H1 (cell line): ENCODE measurements at regions not wholly inside any gene's neighbourhood (a gene's known extent, or its start where the extent isn't known, plus 50 kb on each side); places are given as distances from the start of the nearest gene placed in this dataset.

Experiments used
- BACH1 ChIP-seq: IDR thresholded peaks from 2 replicates; pipeline ENCODE4 v1.6.1; 2012; ENCODE audit warnings: low read length, improper control_type of control experiment
- BCL11A ChIP-seq, 2 experiments: IDR thresholded peaks; one replicate each; pipeline ENCODE4 v1.6.1; 2011; ENCODE audit warnings: low read depth in 2 of 2, low read length in 2 of 2, mild to moderate bottlenecking in 2 of 2
- HDAC6 ChIP-seq: IDR thresholded peaks from one replicate; pipeline ENCODE4 v1.7.1; 2012; ENCODE audit warnings: low read depth, mild to moderate bottlenecking, inconsistent platforms, low read length, moderate library complexity
- SP4 ChIP-seq: IDR thresholded peaks from 2 replicates; pipeline ENCODE4 v1.6.1; 2012; ENCODE audit warnings: low read length, inconsistent platforms
- TF ChIP-seq, protein P1 (sequence below): fragments of 300-600 bp; sonication (generic); IDR thresholded peaks from 2 replicates; pipeline ENCODE4 v1.7.1; 2012; ENCODE audit warnings: low read length, moderate library complexity, mild to moderate bottlenecking, inconsistent platforms; ENCODE audit not compliant: insufficient replicate concordance
- TF ChIP-seq, protein P2 (sequence below), 3 experiments: IDR thresholded peaks; 1 replicate in 2 of 3; 2 replicates in 1 of 3; pipeline versions ENCODE4 v1.5.1 to v1.6.1; 2011; ENCODE audit warnings: low read length in 3 of 3, mild to moderate bottlenecking in 3 of 3, inconsistent platforms in 2 of 3, low read depth in 1 of 3, moderate library complexity in 1 of 3; ENCODE audit not compliant: insufficient read depth in 1 of 3; ENCODE audit errors: control extremely low read depth in 1 of 3
- TF ChIP-seq, protein P3 (sequence below): IDR thresholded peaks from 2 replicates; pipeline ENCODE4 v1.6.1; 2012; ENCODE audit warnings: low read length, inconsistent platforms

DNA sequence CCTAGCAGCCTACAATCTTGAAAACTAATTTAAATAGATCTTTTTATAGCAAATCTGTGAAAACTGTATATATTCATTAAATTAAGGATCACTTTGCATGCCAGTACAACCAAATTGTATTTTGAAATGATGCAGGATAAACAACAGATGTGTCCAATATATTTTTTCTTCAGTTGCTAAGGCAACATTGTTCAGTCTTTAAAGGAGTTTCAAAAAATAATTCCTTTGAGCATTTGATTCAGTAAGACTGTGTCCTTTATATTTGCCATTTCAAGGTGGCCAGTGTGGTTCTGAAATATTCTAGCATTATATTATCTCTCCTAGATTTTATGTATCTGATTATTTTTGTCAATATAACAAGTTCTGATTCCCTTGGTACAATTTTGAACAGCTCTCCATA lies 254.7 kb downstream of the PLOD2 start (continued):
- TF ChIP-seq, protein P1, sequence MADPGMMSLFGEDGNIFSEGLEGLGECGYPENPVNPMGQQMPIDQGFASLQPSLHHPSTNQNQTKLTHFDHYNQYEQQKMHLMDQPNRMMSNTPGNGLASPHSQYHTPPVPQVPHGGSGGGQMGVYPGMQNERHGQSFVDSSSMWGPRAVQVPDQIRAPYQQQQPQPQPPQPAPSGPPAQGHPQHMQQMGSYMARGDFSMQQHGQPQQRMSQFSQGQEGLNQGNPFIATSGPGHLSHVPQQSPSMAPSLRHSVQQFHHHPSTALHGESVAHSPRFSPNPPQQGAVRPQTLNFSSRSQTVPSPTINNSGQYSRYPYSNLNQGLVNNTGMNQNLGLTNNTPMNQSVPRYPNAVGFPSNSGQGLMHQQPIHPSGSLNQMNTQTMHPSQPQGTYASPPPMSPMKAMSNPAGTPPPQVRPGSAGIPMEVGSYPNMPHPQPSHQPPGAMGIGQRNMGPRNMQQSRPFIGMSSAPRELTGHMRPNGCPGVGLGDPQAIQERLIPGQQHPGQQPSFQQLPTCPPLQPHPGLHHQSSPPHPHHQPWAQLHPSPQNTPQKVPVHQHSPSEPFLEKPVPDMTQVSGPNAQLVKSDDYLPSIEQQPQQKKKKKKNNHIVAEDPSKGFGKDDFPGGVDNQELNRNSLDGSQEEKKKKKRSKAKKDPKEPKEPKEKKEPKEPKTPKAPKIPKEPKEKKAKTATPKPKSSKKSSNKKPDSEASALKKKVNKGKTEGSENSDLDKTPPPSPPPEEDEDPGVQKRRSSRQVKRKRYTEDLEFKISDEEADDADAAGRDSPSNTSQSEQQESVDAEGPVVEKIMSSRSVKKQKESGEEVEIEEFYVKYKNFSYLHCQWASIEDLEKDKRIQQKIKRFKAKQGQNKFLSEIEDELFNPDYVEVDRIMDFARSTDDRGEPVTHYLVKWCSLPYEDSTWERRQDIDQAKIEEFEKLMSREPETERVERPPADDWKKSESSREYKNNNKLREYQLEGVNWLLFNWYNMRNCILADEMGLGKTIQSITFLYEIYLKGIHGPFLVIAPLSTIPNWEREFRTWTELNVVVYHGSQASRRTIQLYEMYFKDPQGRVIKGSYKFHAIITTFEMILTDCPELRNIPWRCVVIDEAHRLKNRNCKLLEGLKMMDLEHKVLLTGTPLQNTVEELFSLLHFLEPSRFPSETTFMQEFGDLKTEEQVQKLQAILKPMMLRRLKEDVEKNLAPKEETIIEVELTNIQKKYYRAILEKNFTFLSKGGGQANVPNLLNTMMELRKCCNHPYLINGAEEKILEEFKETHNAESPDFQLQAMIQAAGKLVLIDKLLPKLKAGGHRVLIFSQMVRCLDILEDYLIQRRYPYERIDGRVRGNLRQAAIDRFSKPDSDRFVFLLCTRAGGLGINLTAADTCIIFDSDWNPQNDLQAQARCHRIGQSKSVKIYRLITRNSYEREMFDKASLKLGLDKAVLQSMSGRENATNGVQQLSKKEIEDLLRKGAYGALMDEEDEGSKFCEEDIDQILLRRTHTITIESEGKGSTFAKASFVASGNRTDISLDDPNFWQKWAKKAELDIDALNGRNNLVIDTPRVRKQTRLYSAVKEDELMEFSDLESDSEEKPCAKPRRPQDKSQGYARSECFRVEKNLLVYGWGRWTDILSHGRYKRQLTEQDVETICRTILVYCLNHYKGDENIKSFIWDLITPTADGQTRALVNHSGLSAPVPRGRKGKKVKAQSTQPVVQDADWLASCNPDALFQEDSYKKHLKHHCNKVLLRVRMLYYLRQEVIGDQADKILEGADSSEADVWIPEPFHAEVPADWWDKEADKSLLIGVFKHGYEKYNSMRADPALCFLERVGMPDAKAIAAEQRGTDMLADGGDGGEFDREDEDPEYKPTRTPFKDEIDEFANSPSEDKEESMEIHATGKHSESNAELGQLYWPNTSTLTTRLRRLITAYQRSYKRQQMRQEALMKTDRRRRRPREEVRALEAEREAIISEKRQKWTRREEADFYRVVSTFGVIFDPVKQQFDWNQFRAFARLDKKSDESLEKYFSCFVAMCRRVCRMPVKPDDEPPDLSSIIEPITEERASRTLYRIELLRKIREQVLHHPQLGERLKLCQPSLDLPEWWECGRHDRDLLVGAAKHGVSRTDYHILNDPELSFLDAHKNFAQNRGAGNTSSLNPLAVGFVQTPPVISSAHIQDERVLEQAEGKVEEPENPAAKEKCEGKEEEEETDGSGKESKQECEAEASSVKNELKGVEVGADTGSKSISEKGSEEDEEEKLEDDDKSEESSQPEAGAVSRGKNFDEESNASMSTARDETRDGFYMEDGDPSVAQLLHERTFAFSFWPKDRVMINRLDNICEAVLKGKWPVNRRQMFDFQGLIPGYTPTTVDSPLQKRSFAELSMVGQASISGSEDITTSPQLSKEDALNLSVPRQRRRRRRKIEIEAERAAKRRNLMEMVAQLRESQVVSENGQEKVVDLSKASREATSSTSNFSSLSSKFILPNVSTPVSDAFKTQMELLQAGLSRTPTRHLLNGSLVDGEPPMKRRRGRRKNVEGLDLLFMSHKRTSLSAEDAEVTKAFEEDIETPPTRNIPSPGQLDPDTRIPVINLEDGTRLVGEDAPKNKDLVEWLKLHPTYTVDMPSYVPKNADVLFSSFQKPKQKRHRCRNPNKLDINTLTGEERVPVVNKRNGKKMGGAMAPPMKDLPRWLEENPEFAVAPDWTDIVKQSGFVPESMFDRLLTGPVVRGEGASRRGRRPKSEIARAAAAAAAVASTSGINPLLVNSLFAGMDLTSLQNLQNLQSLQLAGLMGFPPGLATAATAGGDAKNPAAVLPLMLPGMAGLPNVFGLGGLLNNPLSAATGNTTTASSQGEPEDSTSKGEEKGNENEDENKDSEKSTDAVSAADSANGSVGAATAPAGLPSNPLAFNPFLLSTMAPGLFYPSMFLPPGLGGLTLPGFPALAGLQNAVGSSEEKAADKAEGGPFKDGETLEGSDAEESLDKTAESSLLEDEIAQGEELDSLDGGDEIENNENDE, result no peak
- TF ChIP-seq SP4 (no peak), BCL11A (IDR thresholded peaks at IDR 0.05; ENCODE audit: low read depth in 2 of 2, low read length in 2 of 2) (no peak), HDAC6 (no peak), BACH1 (no peak)
- TF ChIP-seq, protein P2, sequence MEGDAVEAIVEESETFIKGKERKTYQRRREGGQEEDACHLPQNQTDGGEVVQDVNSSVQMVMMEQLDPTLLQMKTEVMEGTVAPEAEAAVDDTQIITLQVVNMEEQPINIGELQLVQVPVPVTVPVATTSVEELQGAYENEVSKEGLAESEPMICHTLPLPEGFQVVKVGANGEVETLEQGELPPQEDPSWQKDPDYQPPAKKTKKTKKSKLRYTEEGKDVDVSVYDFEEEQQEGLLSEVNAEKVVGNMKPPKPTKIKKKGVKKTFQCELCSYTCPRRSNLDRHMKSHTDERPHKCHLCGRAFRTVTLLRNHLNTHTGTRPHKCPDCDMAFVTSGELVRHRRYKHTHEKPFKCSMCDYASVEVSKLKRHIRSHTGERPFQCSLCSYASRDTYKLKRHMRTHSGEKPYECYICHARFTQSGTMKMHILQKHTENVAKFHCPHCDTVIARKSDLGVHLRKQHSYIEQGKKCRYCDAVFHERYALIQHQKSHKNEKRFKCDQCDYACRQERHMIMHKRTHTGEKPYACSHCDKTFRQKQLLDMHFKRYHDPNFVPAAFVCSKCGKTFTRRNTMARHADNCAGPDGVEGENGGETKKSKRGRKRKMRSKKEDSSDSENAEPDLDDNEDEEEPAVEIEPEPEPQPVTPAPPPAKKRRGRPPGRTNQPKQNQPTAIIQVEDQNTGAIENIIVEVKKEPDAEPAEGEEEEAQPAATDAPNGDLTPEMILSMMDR (IDR thresholded peaks at IDR 0.05; ENCODE audit: control extremely low read depth in 1 of 3, insufficient read depth in 1 of 3, low read depth in 1 of 3, low read length in 3 of 3), result no peak
- TF ChIP-seq, protein P3, sequence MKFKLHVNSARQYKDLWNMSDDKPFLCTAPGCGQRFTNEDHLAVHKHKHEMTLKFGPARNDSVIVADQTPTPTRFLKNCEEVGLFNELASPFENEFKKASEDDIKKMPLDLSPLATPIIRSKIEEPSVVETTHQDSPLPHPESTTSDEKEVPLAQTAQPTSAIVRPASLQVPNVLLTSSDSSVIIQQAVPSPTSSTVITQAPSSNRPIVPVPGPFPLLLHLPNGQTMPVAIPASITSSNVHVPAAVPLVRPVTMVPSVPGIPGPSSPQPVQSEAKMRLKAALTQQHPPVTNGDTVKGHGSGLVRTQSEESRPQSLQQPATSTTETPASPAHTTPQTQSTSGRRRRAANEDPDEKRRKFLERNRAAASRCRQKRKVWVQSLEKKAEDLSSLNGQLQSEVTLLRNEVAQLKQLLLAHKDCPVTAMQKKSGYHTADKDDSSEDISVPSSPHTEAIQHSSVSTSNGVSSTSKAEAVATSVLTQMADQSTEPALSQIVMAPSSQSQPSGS, result no peak
